KBM-7 (cell line): ENCODE measurements at regions not wholly inside any gene's neighbourhood (a gene's known extent, or its start where the extent isn't known, plus 50 kb on each side); places are given as distances from the start of the nearest gene placed in this dataset.

Experiments used
- DNase-seq: peaks from one replicate; pipeline ENCODE4 v3.0.0-alpha.2; 2015
- in situ Hi-C: fragments of 300-500 bp; cut with MboI; formaldehyde crosslinking; loops from 2 replicates; pipeline ENCODE4 v1.14.3; 2020; ENCODE audit warnings: low sequenced_read_pairs, low pct_unique_long_range_greater_than_20kb, mixed read lengths

DNA sequence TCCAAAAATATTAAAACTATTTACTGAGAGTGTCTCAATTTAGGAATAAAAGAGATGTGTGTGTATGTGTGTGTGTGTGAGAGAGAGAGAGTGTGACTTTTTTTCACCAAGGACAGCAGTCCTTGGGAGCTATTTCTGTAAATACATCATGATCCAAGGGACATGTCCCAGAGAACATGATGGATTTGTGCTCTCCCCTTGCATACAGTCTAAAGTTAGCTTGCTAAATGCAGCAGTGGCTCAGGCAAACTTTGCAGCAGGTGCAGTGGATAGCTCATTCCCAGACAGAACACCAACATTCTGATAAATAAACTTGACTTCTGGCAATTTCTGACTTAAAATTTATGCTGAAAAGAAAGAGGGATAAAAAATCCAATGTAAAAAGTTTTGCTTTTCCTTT lies 55.4 kb upstream of the SGCD start:
- no peak for DNase-seq
- in situ Hi-C loops: no loop called here

DNA sequence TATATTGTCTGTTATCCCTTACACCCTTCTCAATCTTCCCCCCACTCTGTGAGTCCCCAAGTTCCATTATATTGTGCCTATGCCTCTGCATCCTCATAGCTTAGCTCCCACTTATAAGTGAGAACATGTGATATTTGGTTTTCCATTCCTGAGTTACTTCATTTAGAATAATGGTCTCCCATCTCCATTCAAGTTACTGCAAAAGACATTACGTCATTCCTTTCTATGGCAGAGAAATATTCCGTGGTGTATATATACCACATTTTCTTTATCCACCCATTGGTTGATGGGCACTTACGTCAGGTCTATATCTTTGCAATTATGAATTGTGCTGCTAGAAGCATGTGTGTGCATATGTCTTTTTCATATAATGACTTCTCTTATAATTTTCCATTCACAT lies 54.8 kb upstream of the SGCD start:
- no peak for DNase-seq
- in situ Hi-C loops: no loop called here

DNA sequence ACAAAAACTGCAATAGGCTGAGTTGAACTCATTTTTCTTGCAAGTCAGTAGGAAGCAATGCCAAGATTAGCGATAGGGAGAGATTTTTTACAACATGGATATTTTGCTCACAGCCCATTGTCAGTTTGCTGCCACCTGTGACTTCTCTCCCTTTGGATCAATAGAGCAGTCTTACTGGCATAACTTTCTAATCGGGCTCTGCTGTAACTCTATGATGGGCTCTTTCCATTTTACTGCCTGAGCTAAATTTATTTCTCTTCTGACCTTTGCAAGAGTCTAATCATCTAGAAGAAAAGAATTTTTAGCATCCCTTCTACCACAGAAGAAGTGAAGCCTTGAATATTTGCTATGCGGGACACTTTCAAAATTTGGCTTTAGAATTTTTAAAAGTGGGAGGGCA lies 53.6 kb upstream of the SGCD start:
- DNase-seq: no peak
- in situ Hi-C loops: no loop called here

DNA sequence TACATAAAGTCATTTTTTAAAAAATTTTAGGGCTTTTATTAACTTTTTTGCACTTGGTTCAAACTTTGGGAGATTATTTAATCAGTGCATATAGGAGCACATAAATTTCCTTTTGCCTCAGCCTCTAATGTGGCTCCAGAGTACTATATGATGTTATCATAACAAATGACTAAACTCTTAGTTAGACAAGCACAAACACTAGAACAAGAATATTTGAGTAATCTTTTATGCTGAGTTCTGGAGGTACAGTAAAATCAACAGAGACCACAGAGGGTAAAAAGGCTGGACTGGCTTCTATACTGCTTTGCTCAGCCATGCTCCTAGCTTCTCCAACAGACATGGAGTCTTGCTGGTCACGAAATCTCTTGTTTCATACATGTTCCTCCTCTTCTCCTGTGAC lies 52.5 kb upstream of the SGCD start:
- no peak for DNase-seq
- in situ Hi-C loops: no loop called here
